IMR-90 (cell line): ENCODE measurements at regions not wholly inside any gene's neighbourhood (a gene's known extent, or its start where the extent isn't known, plus 50 kb on each side); places are given as distances from the start of the nearest gene placed in this dataset.
"Not testable (repeated sequence)": the region's sequence is repeated elsewhere in the genome, so short reads cannot be mapped to it uniquely, and the experiment has no call there.

Experiments used
- ATAC-seq: fragments of 200-7000 bp; cut with Tn5 transposase; 2 replicates; pipeline ENCODE4 v1.9.1; 2020; ENCODE audit warnings: low read depth, mild to moderate bottlenecking, moderate library complexity
- BruUV-seq: library from RNA; stranded (reverse); fragments of 400-500 nt; replicated peaks from 2 replicates; lab custom pipeline; 2021; lab: Mats Ljungman, UMichigan
- CTCF ChIA-PET: fragments of 300-600 bp; formaldehyde crosslinking; extraction: SDS; loops from one replicate; lab custom pipeline; 2021; ENCODE audit warnings: antibody characterized with exemption; lab: Yijun Ruan, JAX
- POLR2A ChIA-PET: fragments of 300-600 bp; sonication (Branson Sonifier 250); formaldehyde crosslinking; loops from one replicate; lab custom pipeline; 2022; ENCODE audit warnings: antibody characterized with exemption; ENCODE audit not compliant: unreplicated experiment; lab: Charles Lee
- DNase-seq: peaks from one replicate; pipeline ENCODE4 v3.0.0; 2013
- H2AFZ ChIP-seq: replicated peaks from 2 replicates; pipeline ENCODE3; 2013; ENCODE audit warnings: low read length, mild to moderate bottlenecking; ENCODE audit not compliant: poor library complexity
- H2AK5ac ChIP-seq: 2 replicates; pipeline ENCODE4 v1.6.1; 2013; ENCODE audit warnings: low read depth, low read length, inconsistent platforms
- H2AK9ac ChIP-seq: replicated peaks from 2 replicates; pipeline ENCODE3; 2013; ENCODE audit warnings: mild to moderate bottlenecking, low read depth, low read length, moderate library complexity; ENCODE audit not compliant: poor library complexity
- H2BK120ac ChIP-seq: 2 replicates; pipeline ENCODE4 v1.6.1; 2013; ENCODE audit warnings: low read depth, low read length, inconsistent platforms
- H2BK15ac ChIP-seq: 3 replicates; pipeline ENCODE4 v1.6.1; 2013; ENCODE audit warnings: low read depth, low read length, inconsistent platforms
- H2BK20ac ChIP-seq: 2 replicates; pipeline ENCODE4 v1.6.1; 2013; ENCODE audit warnings: low read depth, mild to moderate bottlenecking, inconsistent platforms, low read length, moderate library complexity
- H2BK5ac ChIP-seq: 2 replicates; pipeline ENCODE4 v1.6.1; 2013; ENCODE audit warnings: mild to moderate bottlenecking, low read depth, low read length, inconsistent platforms; ENCODE audit not compliant: poor library complexity, severe bottlenecking
- H3K14ac ChIP-seq: replicated peaks from 2 replicates; pipeline ENCODE4 v1.6.1; 2013; ENCODE audit warnings: low read depth, low read length, inconsistent platforms
- H3K18ac ChIP-seq: 2 replicates; pipeline ENCODE4 v1.6.1; 2013; ENCODE audit warnings: low read depth, low read length, control low read depth
- H3K23ac ChIP-seq: 2 replicates; pipeline ENCODE4 v1.6.1; 2013; ENCODE audit warnings: low read depth, low read length, inconsistent platforms
- H3K27ac ChIP-seq: 2 replicates; pipeline ENCODE4 v1.5.1; 2013; ENCODE audit warnings: mild to moderate bottlenecking, control low read depth, low read length; ENCODE audit not compliant: insufficient read depth
- H3K27me3 ChIP-seq: 2 replicates; pipeline ENCODE4 v1.6.1; 2013; ENCODE audit warnings: low read length; ENCODE audit not compliant: control insufficient read depth, insufficient read depth
- H3K36me3 ChIP-seq: 2 replicates; pipeline ENCODE4 v1.6.1; 2013; ENCODE audit warnings: low read length, mixed read lengths; ENCODE audit not compliant: control insufficient read depth, insufficient read depth
- H3K4ac ChIP-seq: 2 replicates; pipeline ENCODE4 v1.6.1; 2013; ENCODE audit warnings: low read depth, low read length, inconsistent platforms
- H3K4me1 ChIP-seq: 2 replicates; pipeline ENCODE4 v1.6.1; 2013; ENCODE audit warnings: low read length, mixed read lengths; ENCODE audit not compliant: control insufficient read depth, insufficient read depth
- H3K4me2 ChIP-seq: 2 replicates; pipeline ENCODE4 v1.6.1; 2013; ENCODE audit warnings: low read depth, mild to moderate bottlenecking, control low read depth, low read length, moderate library complexity
- H3K4me3 ChIP-seq: 2 replicates; pipeline ENCODE4 v1.5.1; 2013; ENCODE audit warnings: low read depth, mild to moderate bottlenecking, control low read depth, low read length, moderate library complexity; ENCODE audit not compliant: insufficient read depth
- H3K56ac ChIP-seq: 2 replicates; pipeline ENCODE4 v1.6.1; 2013; ENCODE audit warnings: low read length, inconsistent platforms; ENCODE audit not compliant: insufficient read depth; ENCODE audit errors: extremely low read depth
- H3K79me1 ChIP-seq, 2 experiments: 2 replicates each; pipeline ENCODE4 v1.6.1; 2013; ENCODE audit warnings: low read length in 2 of 2, inconsistent platforms in 1 of 2, low read depth in 1 of 2
- H3K9ac ChIP-seq: 2 replicates; pipeline ENCODE4 v1.6.1; 2013; ENCODE audit warnings: low read depth, low read length, control low read depth
- H3K9me1 ChIP-seq: 2 replicates; pipeline ENCODE4 v1.6.1; 2013; ENCODE audit warnings: low read length, inconsistent platforms; ENCODE audit not compliant: insufficient read depth
- H3K9me3 ChIP-seq: 2 replicates; pipeline ENCODE4 v1.6.1; 2013; ENCODE audit warnings: low read length; ENCODE audit not compliant: control insufficient read depth, insufficient read depth
- H4K20me1 ChIP-seq: 2 replicates; pipeline ENCODE4 v1.6.1; 2013; ENCODE audit warnings: low read length, inconsistent platforms; ENCODE audit not compliant: insufficient read depth
- H4K5ac ChIP-seq: 2 replicates; pipeline ENCODE4 v1.6.1; 2013; ENCODE audit warnings: mild to moderate bottlenecking, low read depth, low read length, control low read depth
- H4K8ac ChIP-seq, 2 experiments: 2 replicates each; pipeline ENCODE4 v1.6.1; 2013; ENCODE audit warnings: low read depth in 2 of 2, low read length in 2 of 2, control low read depth in 1 of 2, inconsistent platforms in 1 of 2
- H4K91ac ChIP-seq: 2 replicates; pipeline ENCODE4 v1.6.1; 2013; ENCODE audit warnings: low read depth, low read length, inconsistent platforms; ENCODE audit not compliant: insufficient read depth
- MAFK ChIP-seq: IDR thresholded peaks from 2 replicates; pipeline ENCODE4 v1.6.1; 2012; ENCODE audit warnings: low read depth, low read length, improper control_type of control experiment
- WGBS, 2 experiments: methylation state at CpG; one replicate each; pipeline versions ENCODE4 v1.1.5 to v1.1.7; 2013; ENCODE audit warnings: missing lambda C conversion rate in 2 of 2; ENCODE audit not compliant: insufficient read length in 1 of 2; ENCODE audit errors: extremely low coverage in 2 of 2; 5-methylcytosine and 5-hydroxymethylcytosine counted together
- dilution Hi-C: fragments of 300-500 bp; cut with HindIII; formaldehyde crosslinking; loops from one replicate; pipeline ENCODE4 v1.14.3; 2018; ENCODE audit warnings: low sequenced_read_pairs; ENCODE audit not compliant: unreplicated experiment
- in situ Hi-C: fragments of 300-500 bp; cut with MboI; formaldehyde crosslinking; loops from 3 replicates; pipeline ENCODE4 v1.14.3; 2019; ENCODE audit warnings: low sequenced_read_pairs, inconsistent platforms, mixed read lengths
- intact Hi-C: fragments of 100-400 bp; cut with micrococcal nuclease; formaldehyde crosslinking; loops from 2 replicates; pipeline ENCODE4 v1.10.0; 2022

GRCh38 chr6:58406659-58407058 is 1089.2 kb downstream of the PRIM2 start:
- H3K23ac ChIP-seq, H4K20me1 ChIP-seq, H4K91ac ChIP-seq, H3K56ac ChIP-seq, in situ Hi-C loops, H3K4me3 ChIP-seq, DNase-seq, BruUV-seq, H4K5ac ChIP-seq, ATAC-seq, CTCF ChIA-PET, POLR2A ChIA-PET, H2BK120ac ChIP-seq, H2AK9ac ChIP-seq, H2AFZ ChIP-seq, H2AK5ac ChIP-seq, H3K4me1 ChIP-seq, H3K36me3 ChIP-seq, H2BK20ac ChIP-seq, H3K27ac ChIP-seq, H2BK5ac ChIP-seq, H3K9me1 ChIP-seq, H3K79me1 ChIP-seq, H3K14ac ChIP-seq, H3K27me3 ChIP-seq, H3K4ac ChIP-seq, H3K4me2 ChIP-seq, H4K8ac ChIP-seq, H2BK15ac ChIP-seq, intact Hi-C loops, H3K18ac ChIP-seq, dilution Hi-C loops, H3K9me3 ChIP-seq, H3K9ac ChIP-seq: not testable (repeated sequence)
- 60% methylated on average over 1 of the region's 2 CpGs; no CpG with 5 or more reads in 1 of the 2 experiments for WGBS, 2 experiments
- 0 out of 2 replicates have a peak, but pooled peaks have one; percentile 11 for TF ChIP-seq MAFK
